ENCODE measurements at regions not wholly inside any gene's neighbourhood (a gene's known extent, or its start where the extent isn't known, plus 50 kb on each side); places are given as distances from the start of the nearest gene placed in this dataset.

GRCh38 chr3:190252080-190252479 lies 70.2 kb downstream of the CLDN1 start:
- H3K27ac ChIP-seq (ENCODE audit: low read depth, low read length, poor library complexity, severe bottlenecking), result no peak overlapping the region
- no peak for TF ChIP-seq CTCF (IDR thresholded peaks at IDR 0.05; ENCODE audit: low read length)
- no peak for TF ChIP-seq EZH2 (IDR thresholded peaks at IDR 0.05; ENCODE audit: borderline replicate concordance, low read length)
- H3K9ac ChIP-seq (ENCODE audit: low read length), result no peak overlapping the region
- H3K36me3 ChIP-seq (ENCODE audit: insufficient read depth, low read length), result no peaks in the 10 kb centered on the region
- no peaks in the 10 kb centered on the region for H3K9me2 ChIP-seq (ENCODE audit: low read depth, low read length)
- no peaks in the 10 kb centered on the region for H4K20me1 ChIP-seq (ENCODE audit: insufficient read depth, low read length)
- H3K79me2 ChIP-seq (ENCODE audit: insufficient read depth, low read length), result no peaks in the 10 kb centered on the region
- H3K27me3 ChIP-seq (ENCODE audit: insufficient read depth, low read length), result 0 out of 2 replicates have a peak, but pooled peaks cover 3% of the 10 kb centered on the region
- no peaks in the 10 kb centered on the region for H3F3A ChIP-seq (ENCODE audit: insufficient read depth, low read length)
- H3K9me3 ChIP-seq (ENCODE audit: low read length), result no peaks in the 10 kb centered on the region
- H3K4me2 ChIP-seq (ENCODE audit: low read length), result no peak overlapping the region
- no peaks in the 10 kb centered on the region for H3K4me1 ChIP-seq (ENCODE audit: insufficient read depth, low read length, severe bottlenecking)
- H2AFZ ChIP-seq (ENCODE audit: low read length), result no peak overlapping the region
- H3K4me3 ChIP-seq (ENCODE audit: low read depth, low read length, poor library complexity, severe bottlenecking), result no peak overlapping the region

GRCh38 chr3:190249414-190249813 lies 72.8 kb downstream of the CLDN1 start:
- no peak overlapping the region for H3K9ac ChIP-seq (ENCODE audit: low read length)
- H3K9me2 ChIP-seq (ENCODE audit: low read depth, low read length), result no peaks in the 10 kb centered on the region
- H3K4me2 ChIP-seq (ENCODE audit: low read length), result no peak overlapping the region
- no peaks in the 10 kb centered on the region for H3K36me3 ChIP-seq (ENCODE audit: insufficient read depth, low read length)
- no peaks in the 10 kb centered on the region for H3K79me2 ChIP-seq (ENCODE audit: insufficient read depth, low read length)
- no peaks in the 10 kb centered on the region for H3K9me3 ChIP-seq (ENCODE audit: low read length)
- no peaks in the 10 kb centered on the region for H3K4me1 ChIP-seq (ENCODE audit: insufficient read depth, low read length, severe bottlenecking)
- H2AFZ ChIP-seq (ENCODE audit: low read length), result no peak overlapping the region
- no peak overlapping the region for H3K4me3 ChIP-seq (ENCODE audit: low read depth, low read length, poor library complexity, severe bottlenecking)
- H4K20me1 ChIP-seq (ENCODE audit: insufficient read depth, low read length), result no peaks in the 10 kb centered on the region
- no peak overlapping the region for H3K27ac ChIP-seq (ENCODE audit: low read depth, low read length, poor library complexity, severe bottlenecking)
- H3F3A ChIP-seq (ENCODE audit: insufficient read depth, low read length), result no peaks in the 10 kb centered on the region
- 0 out of 2 replicates have a peak, but pooled peaks cover 3% of the 10 kb centered on the region for H3K27me3 ChIP-seq (ENCODE audit: insufficient read depth, low read length)
- TF ChIP-seq CTCF (IDR thresholded peaks at IDR 0.05; ENCODE audit: low read length) (no peak), EZH2 (IDR thresholded peaks at IDR 0.05; ENCODE audit: borderline replicate concordance, low read length) (no peak)

- no peaks in the 10 kb centered on the region for H3K27me3 ChIP-seq (ENCODE audit: insufficient read depth, low read length)
- no peaks in the 10 kb centered on the region for H3F3A ChIP-seq (ENCODE audit: insufficient read depth, low read length)
- H4K20me1 ChIP-seq (ENCODE audit: insufficient read depth, low read length), result no peaks in the 10 kb centered on the region
- no peak overlapping the region for H3K4me3 ChIP-seq (ENCODE audit: low read depth, low read length, poor library complexity, severe bottlenecking)
- H3K9ac ChIP-seq (ENCODE audit: low read length), result no peak overlapping the region
- H3K4me1 ChIP-seq (ENCODE audit: insufficient read depth, low read length, severe bottlenecking), result no peaks in the 10 kb centered on the region
- TF ChIP-seq EZH2 (IDR thresholded peaks at IDR 0.05; ENCODE audit: borderline replicate concordance, low read length) (no peak), CTCF (IDR thresholded peaks at IDR 0.05; ENCODE audit: low read length) (no peak)
- H3K79me2 ChIP-seq (ENCODE audit: insufficient read depth, low read length), result no peaks in the 10 kb centered on the region
- H2AFZ ChIP-seq (ENCODE audit: low read length), result no peak overlapping the region
- no peak overlapping the region for H3K4me2 ChIP-seq (ENCODE audit: low read length)
- H3K27ac ChIP-seq (ENCODE audit: low read depth, low read length, poor library complexity, severe bottlenecking), result no peak overlapping the region
- no peaks in the 10 kb centered on the region for H3K36me3 ChIP-seq (ENCODE audit: insufficient read depth, low read length)
- H3K9me3 ChIP-seq (ENCODE audit: low read length), result no peaks in the 10 kb centered on the region
- H3K9me2 ChIP-seq (ENCODE audit: low read depth, low read length), result no peaks in the 10 kb centered on the region; the same call in 1 of the 2 replicates
Measured at GRCh38 chr3:190242147-190242546, 80.1 kb downstream of the CLDN1 start.

All from OCI-LY1 (cell line).